HG02870 (cell line): ENCODE measurements at regions not wholly inside any gene's neighbourhood (a gene's known extent, or its start where the extent isn't known, plus 50 kb on each side); places are given as distances from the start of the nearest gene placed in this dataset.
"Not testable (repeated sequence)": the region's sequence is repeated elsewhere in the genome, so short reads cannot be mapped to it uniquely, and the experiment has no call there.

ENCODE experiments used
- ATAC-seq: cut with Tn5 transposase; IDR thresholded peaks from one replicate; pipeline ENCODE4 v1.9.1; 2021; ENCODE audit warnings: mild to moderate bottlenecking, moderate library complexity; ENCODE audit not compliant: unreplicated experiment

GRCh38 chrX:16319929-16320328 is 152.6 kb downstream of the MAGEB17 start:
- no peak for ATAC-seq

GRCh38 chrX:16320765-16321355 is 153.6 kb downstream of the MAGEB17 start:
- ATAC-seq = no peak

- ATAC-seq = no peak
Measured at GRCh38 chrX:16333453-16333852, 166.2 kb downstream of the MAGEB17 start.

- ATAC-seq = no peak
Measured at GRCh38 chrX:16335181-16335580, 167.9 kb downstream of the MAGEB17 start.

GRCh38 chrX:16347968-16348670 is 180.8 kb downstream of the MAGEB17 start:
- ATAC-seq = no peak

- no peak for ATAC-seq
Measured at GRCh38 chrX:16357902-16358301, 190.6 kb downstream of the MAGEB17 start.

- not testable (repeated sequence) for ATAC-seq
Measured at GRCh38 chrX:16360056-16360455, 192.8 kb downstream of the MAGEB17 start.

GRCh38 chrX:16368696-16369095 is 201.4 kb downstream of the MAGEB17 start:
- ATAC-seq = no peak

GRCh38 chrX:16376056-16376455 is 208.8 kb downstream of the MAGEB17 start:
- no peak for ATAC-seq

- ATAC-seq = no peak
Measured at GRCh38 chrX:16386126-16386525, 218.8 kb downstream of the MAGEB17 start.

- no peak for ATAC-seq
Measured at GRCh38 chrX:16392597-16392996, 225.3 kb downstream of the MAGEB17 start.

- ATAC-seq = no peak
Measured at GRCh38 chrX:16394290-16394689, 227.0 kb downstream of the MAGEB17 start.

- no peak for ATAC-seq
Measured at GRCh38 chrX:16403808-16404207, 236.5 kb downstream of the MAGEB17 start.

- ATAC-seq = no peak
Measured at GRCh38 chrX:16416588-16416987, 233.4 kb upstream of the S100G start.

- no peak for ATAC-seq
Measured at GRCh38 chrX:16418650-16419049, 231.3 kb upstream of the S100G start.

- no peak for ATAC-seq
Measured at GRCh38 chrX:16427668-16428067, 222.3 kb upstream of the S100G start.

- no peak for ATAC-seq
Measured at GRCh38 chrX:16429406-16429805, 220.6 kb upstream of the S100G start.

- no peak for ATAC-seq
Measured at GRCh38 chrX:16431266-16431665, 218.7 kb upstream of the S100G start.

GRCh38 chrX:16433021-16433420 is 216.9 kb upstream of the S100G start:
- ATAC-seq = no peak

GRCh38 chrX:16435399-16435986 is 214.5 kb upstream of the S100G start:
- ATAC-seq = no peak

- peak; percentile 73 for ATAC-seq
Measured at GRCh38 chrX:16436348-16437188, 213.4 kb upstream of the S100G start.
